H1 (cell line): ENCODE measurements at regions not wholly inside any gene's neighbourhood (a gene's known extent, or its start where the extent isn't known, plus 50 kb on each side); places are given as distances from the start of the nearest gene placed in this dataset.

Experiments
- ATF2 ChIP-seq: IDR thresholded peaks from 2 replicates; pipeline ENCODE4 v1.6.1; 2012; ENCODE audit warnings: low read length, inconsistent platforms
- BCL11A ChIP-seq, 2 experiments: IDR thresholded peaks; one replicate each; pipeline ENCODE4 v1.6.1; 2011; ENCODE audit warnings: low read depth in 2 of 2, low read length in 2 of 2, mild to moderate bottlenecking in 2 of 2
- CBX8 ChIP-seq: fragments of 300-800, 300-1000 bp; sonication (generic); IDR thresholded peaks from 2 replicates; pipeline ENCODE4 v1.7.1; 2016; ENCODE audit warnings: low read depth, low read length, borderline replicate concordance
- CREB1 ChIP-seq: IDR thresholded peaks from 2 replicates; pipeline ENCODE4 v1.6.1; 2012; ENCODE audit warnings: inconsistent platforms
- CTBP2 ChIP-seq: IDR thresholded peaks from 2 replicates; pipeline ENCODE4 v1.7.0; 2011; ENCODE audit warnings: borderline replicate concordance, mild to moderate bottlenecking, moderate library complexity, mixed read lengths, low read length; ENCODE audit not compliant: insufficient read depth, insufficient read length
- JUN ChIP-seq: IDR thresholded peaks from 2 replicates; pipeline ENCODE4 v1.6.1; 2011; ENCODE audit warnings: low read depth, mild to moderate bottlenecking, improper control_type of control experiment, low read length
- JUND ChIP-seq: IDR thresholded peaks from 2 replicates; pipeline ENCODE4 v1.6.1; 2011; ENCODE audit warnings: mild to moderate bottlenecking, improper control_type of control experiment, low read length
- KDM5A ChIP-seq: fragments of 200-600 bp; IDR thresholded peaks from 2 replicates; pipeline ENCODE4 v1.7.1; 2012; ENCODE audit warnings: mild to moderate bottlenecking, low read length, inconsistent platforms, mixed read lengths
- MAFK ChIP-seq: IDR thresholded peaks from 2 replicates; pipeline ENCODE4 v1.6.1; 2012; ENCODE audit warnings: low read depth, mild to moderate bottlenecking, improper control_type of control experiment, low read length
- MAX ChIP-seq: IDR thresholded peaks from 2 replicates; pipeline ENCODE4 v1.6.1; 2012; ENCODE audit warnings: inconsistent platforms
- NANOG ChIP-seq: IDR thresholded peaks from 2 replicates; pipeline ENCODE4 v1.6.1; 2011; ENCODE audit warnings: low read length, low read depth, mild to moderate bottlenecking, inconsistent platforms; ENCODE audit not compliant: insufficient read depth, poor library complexity, severe bottlenecking
- PHF8 ChIP-seq: fragments of 200-600 bp; sonication (generic); conservative IDR thresholded peaks from 2 replicates; pipeline ENCODE4 v1.7.1; 2012; ENCODE audit warnings: low read depth, mild to moderate bottlenecking, inconsistent platforms, low read length, moderate library complexity
- POLR2A ChIP-seq, 2 experiments: IDR thresholded peaks; 1 replicate in 1 of 2; 2 replicates in 1 of 2; pipeline ENCODE4 v1.6.1; 2011; ENCODE audit warnings: low read depth in 2 of 2, low read length in 2 of 2, mild to moderate bottlenecking in 2 of 2; ENCODE audit errors: control extremely low read depth in 1 of 2
- POU5F1 ChIP-seq: IDR thresholded peaks from 2 replicates; pipeline ENCODE4 v1.6.1; 2011; ENCODE audit warnings: low read depth, mild to moderate bottlenecking, low read length, moderate library complexity
- RAD21 ChIP-seq, 2 experiments: IDR thresholded peaks in 1 of 2; conservative IDR thresholded peaks in 1 of 2; 2 replicates each; pipeline ENCODE4 v1.6.1; 2011; ENCODE audit warnings: low read depth in 2 of 2, low read length in 2 of 2, improper control_type of control experiment in 1 of 2, inconsistent platforms in 1 of 2, mild to moderate bottlenecking in 1 of 2, moderate library complexity in 1 of 2
- RXRA ChIP-seq: IDR thresholded peaks from 2 replicates; pipeline ENCODE4 v1.6.1; 2011; ENCODE audit warnings: low read depth, mild to moderate bottlenecking, low read length, moderate library complexity; ENCODE audit not compliant: insufficient read depth
- SP1 ChIP-seq: IDR thresholded peaks from 2 replicates; pipeline ENCODE4 v1.6.1; 2011; ENCODE audit warnings: low read depth, low read length
- SP2 ChIP-seq: IDR thresholded peaks from 2 replicates; pipeline ENCODE4 v1.6.1; 2012; ENCODE audit warnings: mild to moderate bottlenecking, low read length, inconsistent platforms
- SP4 ChIP-seq: IDR thresholded peaks from 2 replicates; pipeline ENCODE4 v1.6.1; 2012; ENCODE audit warnings: low read length, inconsistent platforms
- SRF ChIP-seq: IDR thresholded peaks from 2 replicates; pipeline ENCODE4 v1.6.1; 2011; ENCODE audit warnings: mild to moderate bottlenecking, low read depth, low read length, moderate library complexity
- TBP ChIP-seq: IDR thresholded peaks from 2 replicates; pipeline ENCODE4 v1.6.1; 2011; ENCODE audit warnings: low read depth, low read length, improper control_type of control experiment

DNA sequence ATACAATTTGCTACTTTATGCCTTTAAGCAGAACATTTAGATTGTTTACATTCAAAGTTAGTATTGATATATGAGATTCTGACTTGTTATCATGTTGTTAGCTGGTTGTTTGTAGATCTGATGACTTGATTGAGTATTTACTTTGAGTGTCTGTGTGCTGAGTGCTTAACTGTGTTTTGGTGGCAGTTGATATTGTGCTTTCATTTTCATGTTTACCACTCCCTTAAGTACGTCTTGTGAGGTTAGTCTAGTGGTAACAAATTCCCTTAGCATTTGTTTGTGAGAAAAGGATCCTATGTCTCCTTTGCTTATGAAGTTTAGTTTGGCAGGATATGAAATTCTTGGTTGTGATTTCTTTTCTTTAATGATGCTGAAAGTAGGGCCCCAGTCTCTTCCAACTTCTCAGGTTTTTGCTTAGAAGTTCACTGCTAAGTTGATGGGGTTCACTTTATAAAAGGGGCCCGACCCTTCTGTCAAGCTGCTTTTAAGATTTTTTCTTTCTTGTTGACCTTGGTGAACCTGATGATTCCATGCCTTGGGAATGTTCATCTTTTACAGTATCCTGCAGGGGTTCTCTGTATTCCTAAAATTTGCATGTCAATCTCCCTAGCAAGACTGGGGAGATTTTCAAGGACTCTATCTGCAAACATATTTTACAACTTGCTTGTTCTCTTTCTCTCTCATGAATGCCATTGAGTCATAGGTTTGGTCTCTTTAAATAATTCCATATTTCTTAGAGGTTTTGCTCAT lies 1095.4 kb upstream of the PCDH20 start (continued):
- TF ChIP-seq CBX8 (no peak), TBP (no peak), SRF (no peak), JUND (peak; percentile 98), POLR2A (IDR thresholded peaks at IDR 0.05; ENCODE audit: control extremely low read depth in 1 of 2, low read depth in 2 of 2, low read length in 2 of 2) (no peak), MAFK (no peak), RAD21 (IDR thresholded peaks at IDR 0.05 in 1 of 2, conservative IDR thresholded peaks at IDR 0.05 in 1 of 2; ENCODE audit: low read depth in 2 of 2, low read length in 2 of 2) (no peak), SP4 (no peak), SP1 (peak; percentile 34; the same call in 1 of the 2 replicates), RXRA (no peak), CTBP2 (no peak), MAX (no peak), CREB1 (no peak), ATF2 (peak; percentile 51; the same call in 1 of the 2 replicates), KDM5A (no peak), POU5F1 (peak; percentile 16; the same call in 1 of the 2 replicates), NANOG (peak; percentile 55), BCL11A (IDR thresholded peaks at IDR 0.05; ENCODE audit: low read depth in 2 of 2, low read length in 2 of 2) (no peak), PHF8 (no peak), JUN (peak; percentile 98), SP2 (no peak)
